KMS-11 (cell line): ENCODE measurements at regions not wholly inside any gene's neighbourhood (a gene's known extent, or its start where the extent isn't known, plus 50 kb on each side); places are given as distances from the start of the nearest gene placed in this dataset.

Experiments
- H2AFZ ChIP-seq: fragments of 200-600 bp; sonication (generic); 2 replicates; pipeline ENCODE4 v1.6.1; 2016; ENCODE audit warnings: antibody characterized with exemption, mixed run types, low read depth
- H3K27ac ChIP-seq: fragments of 200-600 bp; sonication (generic); 2 replicates; pipeline ENCODE4 v1.6.1; 2016; ENCODE audit warnings: mild to moderate bottlenecking, mixed run types
- H3K27me3 ChIP-seq: fragments of 200-600 bp; sonication (generic); 2 replicates; pipeline ENCODE4 v1.6.1; 2017; ENCODE audit warnings: mild to moderate bottlenecking, low read depth, mixed run types, moderate library complexity; ENCODE audit not compliant: insufficient read depth
- H3K36me3 ChIP-seq: fragments of 200-600 bp; sonication (generic); 2 replicates; pipeline ENCODE4 v1.6.1; 2017; ENCODE audit warnings: mild to moderate bottlenecking, mixed run types; ENCODE audit not compliant: insufficient read depth
- H3K4me1 ChIP-seq: fragments of 200-600 bp; sonication (generic); 2 replicates; pipeline ENCODE4 v1.6.1; 2016; ENCODE audit warnings: mild to moderate bottlenecking, low read depth, mixed run types; ENCODE audit not compliant: poor library complexity, severe bottlenecking
- H3K4me2 ChIP-seq: fragments of 200-600 bp; sonication (generic); 2 replicates; pipeline ENCODE4 v1.7.0; 2016; ENCODE audit warnings: mild to moderate bottlenecking, mixed run types
- H3K4me3 ChIP-seq: fragments of 200-600 bp; sonication (generic); IDR thresholded peaks from 2 replicates; pipeline ENCODE4 v1.6.1; 2017; ENCODE audit warnings: low read depth, low read length, mixed read lengths; ENCODE audit not compliant: insufficient read depth
- H3K79me2 ChIP-seq: fragments of 200-600 bp; sonication (generic); 2 replicates; pipeline ENCODE4 v1.6.1; 2016; ENCODE audit warnings: low read depth, mixed run types; ENCODE audit not compliant: insufficient read depth
- H3K9ac ChIP-seq: fragments of 200-600 bp; sonication (generic); 2 replicates; pipeline ENCODE4 v1.6.1; 2016; ENCODE audit warnings: mild to moderate bottlenecking, mixed run types
- H4K20me1 ChIP-seq: fragments of 200-600 bp; sonication (generic); 2 replicates; pipeline ENCODE4 v1.6.1; 2016; ENCODE audit warnings: mild to moderate bottlenecking, mixed run types; ENCODE audit not compliant: insufficient read depth
- CTCF ChIP-seq: fragments of 200-600 bp; sonication (generic); conservative IDR thresholded peaks from 2 replicates; pipeline ENCODE4 v1.6.1; 2017; ENCODE audit warnings: low read depth, mild to moderate bottlenecking, antibody characterized with exemption, low read length, moderate library complexity, mixed read lengths

GRCh38 chr3:13207975-13208705, 134.9 kb upstream of the IQSEC1 start:
- no peaks in the 10 kb centered on the region for H3K79me2 ChIP-seq
- H3K36me3 ChIP-seq, result no peaks in the 10 kb centered on the region
- H3K4me2 ChIP-seq, result no peak overlapping the region
- no peaks in the 10 kb centered on the region for H3K4me1 ChIP-seq
- H3K27ac ChIP-seq, result no peak overlapping the region
- TF ChIP-seq CTCF, result no peak
- no peak overlapping the region for H3K9ac ChIP-seq
- no peaks in the 10 kb centered on the region for H3K27me3 ChIP-seq
- H3K4me3 ChIP-seq, result no peak overlapping the region
- H4K20me1 ChIP-seq, result no peaks in the 10 kb centered on the region
- no peak overlapping the region for H2AFZ ChIP-seq

GRCh38 chr3:13207578-13207922, 134.3 kb upstream of the IQSEC1 start:
- Histone ChIP-seq H3K4me2 (no peak overlapping the region), H3K27ac (no peak overlapping the region), H3K36me3 (no peaks in the 10 kb centered on the region), H3K79me2 (no peaks in the 10 kb centered on the region), H3K4me3 (no peak overlapping the region), H3K9ac (no peak overlapping the region), H4K20me1 (no peaks in the 10 kb centered on the region), H3K27me3 (no peaks in the 10 kb centered on the region), H2AFZ (no peak overlapping the region), H3K4me1 (no peaks in the 10 kb centered on the region)
- no peak for TF ChIP-seq CTCF

GRCh38 chr3:13206799-13207577, 133.8 kb upstream of the IQSEC1 start:
- Histone ChIP-seq H3K36me3 (no peaks in the 10 kb centered on the region), H3K4me3 (no peak overlapping the region), H3K27ac (no peak overlapping the region), H2AFZ (no peak overlapping the region), H4K20me1 (no peaks in the 10 kb centered on the region), H3K4me1 (no peaks in the 10 kb centered on the region), H3K9ac (no peak overlapping the region), H3K27me3 (no peaks in the 10 kb centered on the region), H3K4me2 (no peak overlapping the region), H3K79me2 (no peaks in the 10 kb centered on the region)
- TF ChIP-seq CTCF, result no peak

GRCh38 chr3:13205567-13206143, 132.4 kb upstream of the IQSEC1 start:
- H3K9ac ChIP-seq, result no peak overlapping the region
- H3K4me1 ChIP-seq, result no peaks in the 10 kb centered on the region
- no peaks in the 10 kb centered on the region for H4K20me1 ChIP-seq
- no peaks in the 10 kb centered on the region for H3K36me3 ChIP-seq
- no peak overlapping the region for H3K4me3 ChIP-seq
- no peaks in the 10 kb centered on the region for H3K27me3 ChIP-seq
- H3K27ac ChIP-seq, result no peak overlapping the region
- no peak overlapping the region for H2AFZ ChIP-seq
- H3K4me2 ChIP-seq, result no peak overlapping the region
- TF ChIP-seq CTCF, result no peak
- H3K79me2 ChIP-seq, result no peaks in the 10 kb centered on the region
